HCT116 (cell line): ENCODE measurements at regions not wholly inside any gene's neighbourhood (a gene's known extent, or its start where the extent isn't known, plus 50 kb on each side); places are given as distances from the start of the nearest gene placed in this dataset.
"Not testable (repeated sequence)": the region's sequence is repeated elsewhere in the genome, so short reads cannot be mapped to it uniquely, and the experiment has no call there.

Experiments
- EZH2 ChIP-seq: fragments of 200-600 bp; sonication (generic); IDR thresholded peaks from 2 replicates; pipeline ENCODE4 v1.6.1; 2017; ENCODE audit warnings: antibody characterized with exemption, mixed run types
- EZH2phosphoT487 ChIP-seq: fragments of 200-600 bp; IDR thresholded peaks from 2 replicates; pipeline ENCODE4 v1.6.1; 2018; ENCODE audit warnings: antibody characterized with exemption, borderline replicate concordance
- FOSL1 ChIP-seq: IDR thresholded peaks from 2 replicates; pipeline ENCODE4 v1.6.1; 2012; ENCODE audit warnings: low read depth
- JUND ChIP-seq: IDR thresholded peaks from 2 replicates; pipeline ENCODE4 v1.6.1; 2012
- POLR2A ChIP-seq: IDR thresholded peaks from 2 replicates; pipeline ENCODE4 v1.7.0; 2011; ENCODE audit warnings: borderline replicate concordance; ENCODE audit not compliant: insufficient read depth, insufficient read length; ENCODE audit errors: extremely low read depth
- POLR2AphosphoS5 ChIP-seq: IDR thresholded peaks from 2 replicates; pipeline ENCODE4 v1.6.1; 2011; ENCODE audit warnings: mild to moderate bottlenecking, low read depth, low read length, moderate library complexity
- SIN3A ChIP-seq: IDR thresholded peaks from 2 replicates; pipeline ENCODE4 v1.6.1; 2012; ENCODE audit warnings: low read depth
- SP1 ChIP-seq: IDR thresholded peaks from 2 replicates; pipeline ENCODE4 v1.6.1; 2012; ENCODE audit warnings: low read depth
- YY1 ChIP-seq: IDR thresholded peaks from 2 replicates; pipeline ENCODE4 v1.6.1; 2011; ENCODE audit warnings: low read length, low read depth, moderate library complexity, mild to moderate bottlenecking; ENCODE audit not compliant: insufficient replicate concordance; ENCODE audit errors: extremely low read depth
- ZNF274 ChIP-seq: fragments of 200-500 bp; sonication (Bioruptor generic); IDR thresholded peaks from 2 replicates; pipeline ENCODE4 v1.6.1; 2014; ENCODE audit warnings: mild to moderate bottlenecking, low read depth, low read length, inconsistent platforms
- TF ChIP-seq, protein P1 (sequence below), 3 experiments: fragments of 200-600 bp in 1 of 3; sonication (generic) in 1 of 3; IDR thresholded peaks in 2 of 3; conservative IDR thresholded peaks in 1 of 3; 2 replicates each; pipeline ENCODE4 v1.5.1; 2012 to 2017; ENCODE audit warnings: low read depth in 2 of 3, low read length in 2 of 3, antibody characterized with exemption in 1 of 3, borderline replicate concordance in 1 of 3, control low read depth in 1 of 3, mild to moderate bottlenecking in 1 of 3, mixed read lengths in 1 of 3, mixed run types in 1 of 3, moderate library complexity in 1 of 3; ENCODE audit not compliant: insufficient read depth in 1 of 3
- TF ChIP-seq, protein P2 (sequence below): IDR thresholded peaks from 2 replicates; pipeline ENCODE4 v1.6.1; 2012
- TF ChIP-seq, protein P3 (sequence below): IDR thresholded peaks from 2 replicates; pipeline ENCODE4 v1.6.1; 2012

DNA sequence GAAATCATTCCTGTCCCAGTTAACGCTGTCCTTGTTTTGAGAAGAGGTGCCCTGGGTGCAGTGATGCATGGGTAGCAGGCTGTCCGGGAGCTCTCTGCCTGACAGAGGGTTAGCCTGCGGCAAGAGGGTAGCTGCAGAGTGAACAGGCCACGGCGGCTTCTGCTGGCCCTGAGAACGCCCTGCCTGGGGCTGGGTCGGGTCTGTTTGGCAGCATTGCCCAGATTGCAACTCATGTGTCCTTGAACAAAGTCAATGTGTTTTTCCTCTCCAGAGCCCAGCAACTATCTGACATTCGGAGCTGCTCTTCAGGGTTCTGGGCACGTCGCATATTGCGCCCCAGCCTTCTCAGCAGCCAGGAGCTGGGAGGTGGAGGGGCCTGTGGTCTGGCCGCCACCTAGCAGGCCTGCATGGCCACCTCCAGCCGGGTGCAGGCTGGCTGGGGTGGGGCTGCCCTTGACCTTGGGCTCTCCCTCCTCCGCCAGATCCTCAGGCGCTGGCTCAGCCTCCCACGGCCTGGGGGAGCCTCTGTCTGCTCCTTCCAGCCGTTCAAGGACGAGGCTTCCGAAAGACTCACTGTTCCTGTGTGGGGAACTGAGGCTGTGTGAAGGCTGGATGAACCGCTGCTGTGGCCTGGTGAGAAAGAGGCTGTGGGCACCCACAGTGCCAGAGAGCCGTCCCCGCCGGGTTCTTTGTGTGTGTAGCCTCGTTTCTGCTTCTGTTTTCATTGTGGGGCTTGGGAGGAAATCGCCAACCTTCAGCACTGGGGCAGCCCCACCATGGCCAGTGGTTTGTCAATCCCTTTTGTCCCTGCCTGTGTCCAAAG lies 146.7 kb downstream of the NPIPB11 start:
- TF ChIP-seq, protein P1, sequence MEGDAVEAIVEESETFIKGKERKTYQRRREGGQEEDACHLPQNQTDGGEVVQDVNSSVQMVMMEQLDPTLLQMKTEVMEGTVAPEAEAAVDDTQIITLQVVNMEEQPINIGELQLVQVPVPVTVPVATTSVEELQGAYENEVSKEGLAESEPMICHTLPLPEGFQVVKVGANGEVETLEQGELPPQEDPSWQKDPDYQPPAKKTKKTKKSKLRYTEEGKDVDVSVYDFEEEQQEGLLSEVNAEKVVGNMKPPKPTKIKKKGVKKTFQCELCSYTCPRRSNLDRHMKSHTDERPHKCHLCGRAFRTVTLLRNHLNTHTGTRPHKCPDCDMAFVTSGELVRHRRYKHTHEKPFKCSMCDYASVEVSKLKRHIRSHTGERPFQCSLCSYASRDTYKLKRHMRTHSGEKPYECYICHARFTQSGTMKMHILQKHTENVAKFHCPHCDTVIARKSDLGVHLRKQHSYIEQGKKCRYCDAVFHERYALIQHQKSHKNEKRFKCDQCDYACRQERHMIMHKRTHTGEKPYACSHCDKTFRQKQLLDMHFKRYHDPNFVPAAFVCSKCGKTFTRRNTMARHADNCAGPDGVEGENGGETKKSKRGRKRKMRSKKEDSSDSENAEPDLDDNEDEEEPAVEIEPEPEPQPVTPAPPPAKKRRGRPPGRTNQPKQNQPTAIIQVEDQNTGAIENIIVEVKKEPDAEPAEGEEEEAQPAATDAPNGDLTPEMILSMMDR (IDR thresholded peaks at IDR 0.05 in 2 of 3, conservative IDR thresholded peaks at IDR 0.05 in 1 of 3; ENCODE audit: borderline replicate concordance in 1 of 3, insufficient read depth in 1 of 3, low read depth in 2 of 3, low read length in 2 of 3) = not testable (repeated sequence)
- TF ChIP-seq SIN3A, EZH2phosphoT487, POLR2A, POLR2AphosphoS5, YY1, EZH2, JUND, SP1, ZNF274, FOSL1: not testable (repeated sequence)
- TF ChIP-seq, protein P2, sequence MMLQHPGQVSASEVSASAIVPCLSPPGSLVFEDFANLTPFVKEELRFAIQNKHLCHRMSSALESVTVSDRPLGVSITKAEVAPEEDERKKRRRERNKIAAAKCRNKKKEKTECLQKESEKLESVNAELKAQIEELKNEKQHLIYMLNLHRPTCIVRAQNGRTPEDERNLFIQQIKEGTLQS = not testable (repeated sequence)
- TF ChIP-seq, protein P3, sequence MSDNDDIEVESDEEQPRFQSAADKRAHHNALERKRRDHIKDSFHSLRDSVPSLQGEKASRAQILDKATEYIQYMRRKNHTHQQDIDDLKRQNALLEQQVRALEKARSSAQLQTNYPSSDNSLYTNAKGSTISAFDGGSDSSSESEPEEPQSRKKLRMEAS = not testable (repeated sequence)
